Osteocyte (in vitro differentiated cells): ENCODE measurements at regions not wholly inside any gene's neighbourhood (a gene's known extent, or its start where the extent isn't known, plus 50 kb on each side); places are given as distances from the start of the nearest gene placed in this dataset.

Source experiments
- DNase-seq: peaks from one replicate; pipeline ENCODE4 v3.0.0; 2021; ENCODE audit warnings: mixed read lengths; ENCODE audit not compliant: unreplicated experiment; ENCODE audit errors: extremely low spot score
- H3K27ac Mint-ChIP-seq: one replicate; pipeline ENCODE4 v1.8.0; 2021; ENCODE audit warnings: mild to moderate bottlenecking, mixed read lengths; ENCODE audit not compliant: unreplicated experiment
- H3K27me3 Mint-ChIP-seq: one replicate; pipeline ENCODE4 v1.8.0; 2021; ENCODE audit warnings: mixed read lengths; ENCODE audit not compliant: unreplicated experiment
- H3K36me3 Mint-ChIP-seq: one replicate; pipeline ENCODE4 v1.8.0; 2021; ENCODE audit warnings: mixed read lengths; ENCODE audit not compliant: unreplicated experiment
- H3K4me1 Mint-ChIP-seq: one replicate; pipeline ENCODE4 v1.8.0; 2021; ENCODE audit warnings: mixed read lengths; ENCODE audit not compliant: unreplicated experiment
- H3K4me3 Mint-ChIP-seq: one replicate; pipeline ENCODE4 v1.8.0; 2021; ENCODE audit warnings: mild to moderate bottlenecking, moderate library complexity, mixed read lengths; ENCODE audit not compliant: unreplicated experiment
- H3K9me3 Mint-ChIP-seq: one replicate; pipeline ENCODE4 v1.8.0; 2021; ENCODE audit warnings: mixed read lengths; ENCODE audit not compliant: unreplicated experiment
- TF ChIP-seq, protein P1 (sequence below): fragments of 200-600 bp; sonication (generic); IDR thresholded peaks from 2 replicates; pipeline ENCODE4 v1.5.0; 2021; ENCODE audit warnings: antibody characterized with exemption, mild to moderate bottlenecking, moderate library complexity

DNA sequence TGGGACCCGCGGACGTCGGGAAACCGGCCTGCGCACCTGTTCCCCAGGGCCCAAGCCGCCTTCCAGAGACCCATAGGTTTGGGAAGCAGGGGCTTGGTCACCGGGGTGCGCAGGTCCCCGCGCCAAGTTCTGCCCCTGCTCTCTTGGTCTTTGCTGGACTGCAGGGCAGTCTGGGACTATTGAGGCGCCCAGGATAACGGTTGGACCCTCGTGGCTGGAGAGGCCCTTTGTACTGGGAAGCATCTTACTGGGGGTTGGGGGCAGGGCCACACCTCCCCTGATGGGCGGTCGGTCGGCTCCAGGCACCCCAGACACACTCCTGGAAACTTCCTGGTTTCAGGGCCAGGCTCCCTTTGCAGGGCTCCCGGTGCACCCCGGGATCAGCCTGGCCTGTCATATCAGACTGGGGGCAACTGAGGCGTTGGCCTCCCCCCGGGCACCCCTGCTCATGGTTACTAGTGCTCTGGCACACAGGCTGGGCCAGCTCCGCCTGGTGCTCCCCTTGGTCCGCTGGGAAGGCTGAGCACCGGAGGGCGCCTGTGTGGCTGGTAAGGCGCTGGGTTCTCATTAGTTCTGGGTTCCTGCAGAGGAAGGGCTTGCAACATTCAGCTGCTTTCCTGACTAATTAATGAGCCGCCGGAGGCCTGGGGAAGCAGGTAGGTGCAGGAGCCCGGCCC, 1250.5 kb downstream of the BRD1 start:
- TF ChIP-seq, protein P1, sequence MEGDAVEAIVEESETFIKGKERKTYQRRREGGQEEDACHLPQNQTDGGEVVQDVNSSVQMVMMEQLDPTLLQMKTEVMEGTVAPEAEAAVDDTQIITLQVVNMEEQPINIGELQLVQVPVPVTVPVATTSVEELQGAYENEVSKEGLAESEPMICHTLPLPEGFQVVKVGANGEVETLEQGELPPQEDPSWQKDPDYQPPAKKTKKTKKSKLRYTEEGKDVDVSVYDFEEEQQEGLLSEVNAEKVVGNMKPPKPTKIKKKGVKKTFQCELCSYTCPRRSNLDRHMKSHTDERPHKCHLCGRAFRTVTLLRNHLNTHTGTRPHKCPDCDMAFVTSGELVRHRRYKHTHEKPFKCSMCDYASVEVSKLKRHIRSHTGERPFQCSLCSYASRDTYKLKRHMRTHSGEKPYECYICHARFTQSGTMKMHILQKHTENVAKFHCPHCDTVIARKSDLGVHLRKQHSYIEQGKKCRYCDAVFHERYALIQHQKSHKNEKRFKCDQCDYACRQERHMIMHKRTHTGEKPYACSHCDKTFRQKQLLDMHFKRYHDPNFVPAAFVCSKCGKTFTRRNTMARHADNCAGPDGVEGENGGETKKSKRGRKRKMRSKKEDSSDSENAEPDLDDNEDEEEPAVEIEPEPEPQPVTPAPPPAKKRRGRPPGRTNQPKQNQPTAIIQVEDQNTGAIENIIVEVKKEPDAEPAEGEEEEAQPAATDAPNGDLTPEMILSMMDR: no peak
- no peaks in the 10 kb centered on the region for H3K27me3 Mint-ChIP-seq
- H3K4me3 Mint-ChIP-seq: peak overlapping the region; percentile 55

DNA sequence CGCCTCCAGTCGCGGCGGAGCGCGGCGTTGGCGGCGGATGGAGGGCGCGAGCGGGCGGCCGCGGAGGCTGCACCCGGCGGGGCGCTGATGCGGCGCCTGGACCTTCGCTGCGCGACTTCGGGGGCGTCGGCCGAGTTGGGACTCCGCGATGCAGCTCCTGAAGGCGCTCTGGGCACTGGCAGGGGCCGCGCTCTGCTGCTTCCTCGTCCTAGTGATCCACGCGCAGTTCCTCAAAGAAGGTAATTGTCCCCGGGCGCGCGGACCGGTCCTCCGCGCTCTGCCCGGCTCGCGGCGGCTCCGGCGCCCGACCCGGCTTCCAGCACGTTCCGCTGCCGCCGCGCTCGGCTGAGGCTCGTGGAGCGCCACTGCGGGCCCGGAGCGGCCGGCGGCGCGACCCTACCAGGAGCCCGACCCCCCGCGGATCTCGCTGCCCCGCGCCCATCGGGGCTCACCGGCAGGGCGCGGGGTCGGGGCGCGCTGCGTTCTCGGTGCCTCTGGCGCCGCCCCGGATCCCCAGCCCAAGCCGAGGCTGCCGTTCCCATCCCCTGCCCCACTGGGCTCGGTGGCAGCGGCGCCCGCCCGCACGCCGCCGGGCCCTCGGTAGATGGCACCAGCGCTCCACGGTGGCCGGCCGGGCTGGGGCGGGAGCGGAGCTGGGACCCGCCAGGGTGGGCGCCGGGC, 1251.2 kb downstream of the BRD1 start:
- TF ChIP-seq, protein P1: peak; percentile 87
- Mint-ChIP-seq H3K27ac (no peak overlapping the region), H3K36me3 (no peaks in the 10 kb centered on the region), H3K4me1 (peaks cover 24% of the 10 kb centered on the region), H3K4me3 (no peak overlapping the region), H3K9me3 (peaks cover 6% of the 10 kb centered on the region), H3K27me3 (no peaks in the 10 kb centered on the region)
- DNase-seq: no peak

More for the DNA sequence above, 1250.5 kb downstream of the BRD1 start:
- peaks cover 24% of the 10 kb centered on the region for H3K4me1 Mint-ChIP-seq
- no peak for DNase-seq
- H3K36me3 Mint-ChIP-seq: no peaks in the 10 kb centered on the region
- no peak overlapping the region for H3K27ac Mint-ChIP-seq
- no peaks in the 10 kb centered on the region for H3K9me3 Mint-ChIP-seq

DNA sequence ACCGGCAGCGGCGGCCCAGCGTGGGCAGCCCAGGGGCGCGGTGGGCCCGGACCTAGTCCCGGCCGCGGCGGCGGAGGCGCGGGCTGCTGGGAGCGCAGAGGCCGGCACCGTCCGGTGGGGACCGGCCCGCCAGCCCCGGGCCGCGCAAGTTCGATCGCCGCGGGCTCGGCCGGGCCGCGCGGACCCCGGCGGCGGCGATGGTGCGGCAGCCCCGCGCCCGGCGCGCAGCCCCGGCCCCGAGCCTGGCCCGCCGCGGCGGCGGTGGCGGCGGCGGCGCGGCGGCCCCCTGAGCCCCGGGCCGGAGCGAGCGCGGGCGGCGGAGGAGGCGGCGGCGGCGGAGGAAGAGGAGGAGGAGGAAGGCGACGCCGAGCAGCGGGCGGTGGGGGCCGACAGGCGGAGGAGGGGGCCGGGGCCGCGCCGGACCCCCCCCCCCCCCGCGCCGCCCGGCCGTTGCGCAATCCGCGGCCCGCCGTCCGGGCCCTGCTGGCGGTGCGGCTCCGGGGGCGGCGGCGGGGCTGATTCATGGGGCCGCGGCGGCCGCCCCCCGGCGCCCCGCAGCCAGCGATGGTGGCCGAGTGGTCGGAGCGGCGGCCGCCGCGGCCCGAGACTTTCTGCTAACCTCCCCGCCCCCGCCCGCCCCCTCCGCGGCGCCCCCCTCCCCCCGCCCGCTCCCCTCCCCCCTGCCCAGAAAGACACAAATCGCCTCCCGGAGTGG, 1251.9 kb downstream of the BRD1 start:
- H3K4me1 Mint-ChIP-seq: peaks cover 24% of the 10 kb centered on the region
- no peaks in the 10 kb centered on the region for H3K36me3 Mint-ChIP-seq
- peaks cover 6% of the 10 kb centered on the region for H3K9me3 Mint-ChIP-seq
- DNase-seq: no peak
- H3K27ac Mint-ChIP-seq: no peak overlapping the region
- H3K27me3 Mint-ChIP-seq: no peaks in the 10 kb centered on the region
- H3K4me3 Mint-ChIP-seq: no peak overlapping the region
- TF ChIP-seq, protein P1: no peak

DNA sequence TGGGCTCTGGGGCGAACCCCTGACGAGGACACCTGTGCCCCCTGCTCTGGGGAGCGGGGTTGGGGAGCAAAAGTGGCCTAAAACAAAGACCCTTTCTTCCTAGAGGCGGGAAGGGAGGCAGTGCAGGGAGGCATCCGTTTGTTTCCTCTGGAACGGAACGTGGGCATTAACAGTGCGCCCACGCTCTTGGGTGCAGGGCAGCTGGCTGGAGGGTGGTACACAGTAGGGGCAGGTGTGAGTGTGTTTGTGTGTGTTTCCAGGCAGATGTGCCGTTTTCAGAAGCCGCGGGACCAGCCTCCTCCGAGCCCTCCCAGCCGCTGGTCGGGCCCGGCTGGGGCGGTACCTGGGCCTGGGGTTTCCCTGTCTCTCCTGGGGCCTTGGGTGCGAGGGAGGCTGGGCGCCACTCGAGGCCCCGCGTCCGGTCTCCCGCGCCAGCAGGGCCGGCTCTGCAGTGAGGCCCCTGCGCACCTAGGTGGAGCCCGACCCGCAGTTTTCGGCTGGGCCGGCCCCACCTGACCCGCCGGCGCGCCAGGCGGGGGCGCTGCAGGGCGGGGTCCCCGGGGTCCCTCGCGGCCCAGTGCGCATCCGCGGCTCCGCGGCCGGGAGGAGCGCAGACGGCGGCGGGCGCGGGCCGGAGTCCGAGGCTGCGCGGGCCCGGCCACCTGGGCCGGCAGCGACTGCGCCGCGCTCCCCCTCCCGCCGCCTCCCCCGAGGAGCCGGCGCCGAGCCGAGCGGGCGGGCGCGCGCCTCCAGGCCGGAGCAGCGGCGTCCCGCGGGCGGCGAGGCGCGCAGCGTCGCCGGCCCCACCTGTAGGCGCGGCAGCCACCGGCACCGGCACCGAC, 1252.7 kb downstream of the BRD1 start:
- Mint-ChIP-seq H3K4me1 (peaks cover 22% of the 10 kb centered on the region), H3K9me3 (peaks cover 6% of the 10 kb centered on the region), H3K27ac (no peak overlapping the region), H3K27me3 (no peaks in the 10 kb centered on the region), H3K36me3 (peaks cover 5% of the 10 kb centered on the region), H3K4me3 (peak overlapping the region; percentile 65)
- DNase-seq: peak; percentile 92
- TF ChIP-seq, protein P1: peak; percentile 74
